ENCODE measurements at regions not wholly inside any gene's neighbourhood (a gene's known extent, or its start where the extent isn't known, plus 50 kb on each side); places are given as distances from the start of the nearest gene placed in this dataset.

DNA sequence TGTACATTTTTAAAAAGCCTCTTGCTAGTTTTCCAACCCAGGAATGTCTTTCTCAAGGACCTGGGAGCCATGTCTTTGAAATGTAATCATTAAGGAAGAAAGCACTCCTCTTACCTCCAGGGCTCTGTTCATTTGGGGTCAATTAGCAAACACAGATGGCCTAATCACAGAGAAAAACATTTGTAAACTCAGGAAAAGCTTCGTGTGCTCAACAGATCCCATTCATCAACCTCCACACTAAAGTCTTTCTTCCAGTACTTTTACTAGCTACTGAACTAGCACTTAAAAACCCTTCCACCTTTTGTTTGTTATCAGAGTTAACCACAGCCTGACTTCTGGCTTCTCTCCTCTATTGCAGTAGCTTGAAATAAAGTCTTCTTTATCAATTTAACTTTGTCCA, 441.4 kb downstream of the PCDH20 start:
- Histone ChIP-seq H3F3A (ENCODE audit: insufficient read depth, low read depth) (peaks cover 4% of the 10 kb centered on the region; the same call in 1 of the 2 replicates), H3K9me2 (ENCODE audit: insufficient read depth) (no peaks in the 10 kb centered on the region), H3K4me1 (replicated peaks; ENCODE audit: insufficient read depth) (no peaks in the 10 kb centered on the region), H2AFZ (no peak overlapping the region), H3K27ac (no peak overlapping the region), H4K20me1 (ENCODE audit: insufficient read depth) (no peaks in the 10 kb centered on the region), H3K9me3 (ENCODE audit: insufficient read depth, low read depth) (0 out of 2 replicates have a peak, but pooled peaks cover 3% of the 10 kb centered on the region), H3K4me3 (no peak overlapping the region), H3K27me3 (ENCODE audit: insufficient read depth, low read depth) (no peaks in the 10 kb centered on the region), H3K79me2 (ENCODE audit: low read depth) (no peaks in the 10 kb centered on the region), H3K4me2 (no peak overlapping the region), H3K36me3 (ENCODE audit: low read depth) (no peaks in the 10 kb centered on the region)
- DNase-seq: no peak
- no peak for TF ChIP-seq EZH2 (IDR thresholded peaks at IDR 0.05; ENCODE audit: low read depth)
- TF ChIP-seq, protein P1, sequence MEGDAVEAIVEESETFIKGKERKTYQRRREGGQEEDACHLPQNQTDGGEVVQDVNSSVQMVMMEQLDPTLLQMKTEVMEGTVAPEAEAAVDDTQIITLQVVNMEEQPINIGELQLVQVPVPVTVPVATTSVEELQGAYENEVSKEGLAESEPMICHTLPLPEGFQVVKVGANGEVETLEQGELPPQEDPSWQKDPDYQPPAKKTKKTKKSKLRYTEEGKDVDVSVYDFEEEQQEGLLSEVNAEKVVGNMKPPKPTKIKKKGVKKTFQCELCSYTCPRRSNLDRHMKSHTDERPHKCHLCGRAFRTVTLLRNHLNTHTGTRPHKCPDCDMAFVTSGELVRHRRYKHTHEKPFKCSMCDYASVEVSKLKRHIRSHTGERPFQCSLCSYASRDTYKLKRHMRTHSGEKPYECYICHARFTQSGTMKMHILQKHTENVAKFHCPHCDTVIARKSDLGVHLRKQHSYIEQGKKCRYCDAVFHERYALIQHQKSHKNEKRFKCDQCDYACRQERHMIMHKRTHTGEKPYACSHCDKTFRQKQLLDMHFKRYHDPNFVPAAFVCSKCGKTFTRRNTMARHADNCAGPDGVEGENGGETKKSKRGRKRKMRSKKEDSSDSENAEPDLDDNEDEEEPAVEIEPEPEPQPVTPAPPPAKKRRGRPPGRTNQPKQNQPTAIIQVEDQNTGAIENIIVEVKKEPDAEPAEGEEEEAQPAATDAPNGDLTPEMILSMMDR (conservative IDR thresholded peaks at IDR 0.05): no peak
- CTCF ChIA-PET: no interaction called here
- no TSS peak for BruUV-seq (replicated peaks)
- POLR2A ChIA-PET (ENCODE audit: unreplicated experiment): no interaction called here
- intact Hi-C loops (cut with micrococcal nuclease; ENCODE audit: unreplicated experiment): no loop called here

GRCh38 chr13:60973529-60973928, 442.1 kb downstream of the PCDH20 start:
- ChIA-PET POLR2A (ENCODE audit: unreplicated experiment) (no interaction called here), CTCF (no interaction called here)
- Histone ChIP-seq H2AFZ (no peak overlapping the region), H3K79me2 (ENCODE audit: low read depth) (no peaks in the 10 kb centered on the region), H3K9me3 (ENCODE audit: insufficient read depth, low read depth) (0 out of 2 replicates have a peak, but pooled peaks cover 3% of the 10 kb centered on the region), H3K27me3 (ENCODE audit: insufficient read depth, low read depth) (no peaks in the 10 kb centered on the region), H3K4me3 (no peak overlapping the region), H3K4me1 (replicated peaks; ENCODE audit: insufficient read depth) (no peaks in the 10 kb centered on the region), H3F3A (ENCODE audit: insufficient read depth, low read depth) (peaks cover 4% of the 10 kb centered on the region; the same call in 1 of the 2 replicates), H3K4me2 (no peak overlapping the region), H4K20me1 (ENCODE audit: insufficient read depth) (no peaks in the 10 kb centered on the region), H3K36me3 (ENCODE audit: low read depth) (no peaks in the 10 kb centered on the region), H3K9me2 (ENCODE audit: insufficient read depth) (no peaks in the 10 kb centered on the region), H3K27ac (no peak overlapping the region)
- TF ChIP-seq, protein P1 (conservative IDR thresholded peaks at IDR 0.05): no peak
- TF ChIP-seq EZH2 (IDR thresholded peaks at IDR 0.05; ENCODE audit: low read depth): no peak
- no TSS peak for BruUV-seq (replicated peaks)
- intact Hi-C loops (cut with micrococcal nuclease; ENCODE audit: unreplicated experiment): no loop called here
- no peak for DNase-seq

DNA sequence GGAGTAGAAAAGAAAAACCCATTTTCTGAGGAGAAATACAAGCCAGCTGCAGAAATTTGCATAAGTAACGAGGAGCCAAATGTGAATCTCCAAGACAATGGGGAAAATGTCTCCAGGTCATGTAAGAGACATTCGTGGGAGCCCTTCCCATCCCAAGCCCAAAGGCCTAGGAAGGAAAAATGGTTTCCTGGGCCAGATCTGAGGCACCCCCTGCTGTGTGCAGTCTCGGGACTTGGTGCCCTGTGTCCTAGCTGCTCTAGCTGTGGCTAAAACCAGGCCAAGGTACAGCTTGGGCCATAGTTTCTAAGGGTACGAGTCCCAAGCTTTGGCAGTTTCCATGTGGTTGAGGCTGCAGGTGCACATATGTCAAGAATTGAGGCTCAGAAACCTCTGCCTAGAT, 444.9 kb downstream of the PCDH20 start:
- Histone ChIP-seq H3K9me2 (ENCODE audit: insufficient read depth) (no peaks in the 10 kb centered on the region), H4K20me1 (ENCODE audit: insufficient read depth) (no peaks in the 10 kb centered on the region), H3K27me3 (ENCODE audit: insufficient read depth, low read depth) (no peaks in the 10 kb centered on the region), H3K4me3 (no peak overlapping the region), H3K27ac (no peak overlapping the region), H3F3A (ENCODE audit: insufficient read depth, low read depth) (no peaks in the 10 kb centered on the region), H3K9me3 (ENCODE audit: insufficient read depth, low read depth) (no peaks in the 10 kb centered on the region), H2AFZ (no peak overlapping the region), H3K36me3 (ENCODE audit: low read depth) (no peaks in the 10 kb centered on the region), H3K79me2 (ENCODE audit: low read depth) (no peaks in the 10 kb centered on the region), H3K4me1 (replicated peaks; ENCODE audit: insufficient read depth) (no peaks in the 10 kb centered on the region), H3K4me2 (no peak overlapping the region)
- DNase-seq: no peak
- TF ChIP-seq, protein P1 (conservative IDR thresholded peaks at IDR 0.05): no peak
- TF ChIP-seq EZH2 (IDR thresholded peaks at IDR 0.05; ENCODE audit: low read depth): no peak
- CTCF ChIA-PET: no interaction called here
- no TSS peak for BruUV-seq (replicated peaks)
- POLR2A ChIA-PET (ENCODE audit: unreplicated experiment): no interaction called here
- intact Hi-C loops (cut with micrococcal nuclease; ENCODE audit: unreplicated experiment): no loop called here
